ENCODE measurements at regions not wholly inside any gene's neighbourhood (a gene's known extent, or its start where the extent isn't known, plus 50 kb on each side); places are given as distances from the start of the nearest gene placed in this dataset.

- H2BK20ac ChIP-seq (ENCODE audit: low read depth, low read length, poor library complexity, severe bottlenecking), result no peak overlapping the region
- no peak overlapping the region for H3K27ac ChIP-seq (ENCODE audit: insufficient read length, low read depth, low read length)
- Mint-ChIP-seq H3K27ac (no peak overlapping the region), H3K9me3 (peaks cover 0 to 4% of the 10 kb centered on the region in 2 experiments; a peak in 2 of 5 replicates), H3K36me3 (ENCODE audit: insufficient read depth in 1 of 3, low read depth in 3 of 3) (no peaks in the 10 kb centered on the region; a peak in 1 of 7 replicates), H3K4me3 (no peak overlapping the region), H3K27me3 (ENCODE audit: low read depth) (no peaks in the 10 kb centered on the region), H3K4me1 (no peaks in the 10 kb centered on the region)
- no peak overlapping the region for H3K23ac ChIP-seq (ENCODE audit: insufficient read length, low read depth, low read length)
- no peak overlapping the region for H2AFZ ChIP-seq (ENCODE audit: low read length)
- no peaks in the 10 kb centered on the region for H3K4me1 ChIP-seq (ENCODE audit: insufficient read depth, low read length)
- no peak overlapping the region for H3K4me2 ChIP-seq (ENCODE audit: insufficient read depth, insufficient read length, low read length)
- H3K79me1 ChIP-seq (ENCODE audit: insufficient read depth, low read depth, low read length, poor library complexity, severe bottlenecking), result no peaks in the 10 kb centered on the region
- H3K14ac ChIP-seq (ENCODE audit: insufficient read depth, low read length), result no peak overlapping the region
- H2BK120ac ChIP-seq (ENCODE audit: low read depth, low read length, poor library complexity, severe bottlenecking), result no peak overlapping the region
- no peak overlapping the region for H2BK15ac ChIP-seq (ENCODE audit: low read depth, low read length)
- no peaks in the 10 kb centered on the region for H3K9me3 ChIP-seq (ENCODE audit: control insufficient read depth, low read depth, low read length)
- H3K9ac ChIP-seq (ENCODE audit: extremely low read depth, insufficient read length, low read length), result no peak overlapping the region
- no peak overlapping the region for H4K91ac ChIP-seq (ENCODE audit: insufficient read length, low read depth, low read length)
- no peak overlapping the region for H3K56ac ChIP-seq (ENCODE audit: insufficient read length, low read depth, low read length)
- no peaks in the 10 kb centered on the region for H4K20me1 ChIP-seq (ENCODE audit: control insufficient read depth, insufficient read depth, insufficient read length)
- H2BK12ac ChIP-seq (ENCODE audit: insufficient read length, low read depth, low read length), result no peak overlapping the region
- no peak overlapping the region for H3K18ac ChIP-seq (ENCODE audit: insufficient read length, low read depth, low read length)
- H3K4ac ChIP-seq (ENCODE audit: low read depth, low read length), result no peak overlapping the region
- no peak overlapping the region for H4K8ac ChIP-seq (replicated peaks; ENCODE audit: insufficient read length, low read depth, low read length)
- no peaks in the 10 kb centered on the region for H3K27me3 ChIP-seq (ENCODE audit: insufficient read depth, low read length)
- H3K23me2 ChIP-seq (ENCODE audit: insufficient read length, low read depth, low read length, poor library complexity, severe bottlenecking), result no peaks in the 10 kb centered on the region
- H2BK5ac ChIP-seq (ENCODE audit: insufficient read length, low read length), result no peak overlapping the region
- H4K5ac ChIP-seq (ENCODE audit: insufficient read length, low read depth, low read length), result no peak overlapping the region
- no peak for DNase-seq
- no peaks in the 10 kb centered on the region for H3K79me2 ChIP-seq (ENCODE audit: insufficient read depth, low read length)
- no peak overlapping the region for H3T11ph ChIP-seq (ENCODE audit: low read length)
- no CpG with 5 or more reads among the region's 1 CpG for WGBS (ENCODE audit: extremely low coverage, insufficient read length, low lambda C conversion rate)
- no peak overlapping the region for H2AK5ac ChIP-seq (ENCODE audit: insufficient read length, low read length)
- no peak for TF ChIP-seq CTCF (conservative IDR thresholded peaks at IDR 0.05)
These were observed 1014.1 kb downstream of the TBL1XR1 start for GRCh38 chr3:176183181-176183580.

All from H9 (cell line).